Mesothelial cell of epicardium (in vitro differentiated cells): ENCODE measurements at regions not wholly inside any gene's neighbourhood (a gene's known extent, or its start where the extent isn't known, plus 50 kb on each side); places are given as distances from the start of the nearest gene placed in this dataset.
"Not testable (repeated sequence)": the region's sequence is repeated elsewhere in the genome, so short reads cannot be mapped to it uniquely, and the experiment has no call there.

Experiments
- DNase-seq, 2 experiments: peaks; one replicate each; pipeline ENCODE4 v3.0.0; 2021; ENCODE audit warnings: low spot score in 2 of 2; ENCODE audit not compliant: unreplicated experiment in 2 of 2
- H3K27ac Mint-ChIP-seq: 2 replicates; pipeline ENCODE4 v1.8.0; 2021; ENCODE audit warnings: mixed read lengths
- H3K27me3 Mint-ChIP-seq: 2 replicates; pipeline ENCODE4 v1.8.0; 2021; ENCODE audit warnings: low read depth, mixed read lengths
- H3K36me3 Mint-ChIP-seq: 2 replicates; pipeline ENCODE4 v1.8.0; 2021; ENCODE audit warnings: mixed read lengths
- H3K4me1 Mint-ChIP-seq: 2 replicates; pipeline ENCODE4 v1.8.0; 2021; ENCODE audit warnings: mixed read lengths
- H3K4me3 Mint-ChIP-seq: 2 replicates; pipeline ENCODE4 v1.8.0; 2021; ENCODE audit warnings: mild to moderate bottlenecking, moderate library complexity, mixed read lengths
- H3K9me3 Mint-ChIP-seq: 2 replicates; pipeline ENCODE4 v1.8.0; 2021; ENCODE audit warnings: mixed read lengths
- CTCF ChIP-seq: fragments of 200-600 bp; sonication (generic); IDR thresholded peaks from one replicate; pipeline ENCODE4 v1.5.0; 2021; ENCODE audit warnings: antibody characterized with exemption; ENCODE audit not compliant: unreplicated experiment

- Mint-ChIP-seq H3K9me3 (peaks cover 6% of the 10 kb centered on the region), H3K27ac (no peak overlapping the region), H3K4me1 (peaks cover 9% of the 10 kb centered on the region), H3K4me3 (no peak overlapping the region), H3K27me3 (no peaks in the 10 kb centered on the region), H3K36me3 (no peaks in the 10 kb centered on the region)
- no peak for TF ChIP-seq CTCF
- DNase-seq, result no peak
Measured at GRCh38 chr7:120190109-120190508, 82.9 kb upstream of the KCND2 start.

- TF ChIP-seq CTCF, result no peak
- Mint-ChIP-seq H3K9me3 (peaks cover 7% of the 10 kb centered on the region), H3K4me3 (no peak overlapping the region), H3K4me1 (peaks cover 9% of the 10 kb centered on the region), H3K27ac (no peak overlapping the region), H3K36me3 (no peaks in the 10 kb centered on the region), H3K27me3 (no peaks in the 10 kb centered on the region)
- no peak for DNase-seq
Measured at GRCh38 chr7:120190566-120190965, 82.4 kb upstream of the KCND2 start.

DNA sequence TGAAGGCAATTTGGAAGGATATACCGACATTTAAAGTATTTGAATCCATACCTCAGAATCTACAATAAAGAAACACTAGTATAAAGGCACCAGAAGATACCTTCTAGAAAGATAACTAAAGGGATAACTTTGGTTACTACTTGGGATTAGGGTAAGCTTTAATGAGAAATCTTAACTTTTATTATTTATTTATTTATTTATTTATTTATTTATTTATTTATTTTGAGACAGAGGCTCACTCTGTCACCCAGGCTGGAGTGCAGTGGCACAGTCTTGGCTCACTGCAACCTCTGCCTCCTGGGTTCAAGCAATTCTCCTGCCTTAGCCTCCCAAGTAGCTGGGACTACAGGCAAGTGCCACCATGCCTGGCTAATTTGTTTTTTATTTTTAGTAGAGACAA, 81.6 kb upstream of the KCND2 start:
- H3K27me3 Mint-ChIP-seq, H3K4me3 Mint-ChIP-seq, DNase-seq, H3K27ac Mint-ChIP-seq, H3K36me3 Mint-ChIP-seq, H3K4me1 Mint-ChIP-seq, H3K9me3 Mint-ChIP-seq: not testable (repeated sequence)

- H3K27ac Mint-ChIP-seq, result no peak overlapping the region
- no peak overlapping the region for H3K4me3 Mint-ChIP-seq
- H3K4me1 Mint-ChIP-seq, result peaks cover 6% of the 10 kb centered on the region
- H3K36me3 Mint-ChIP-seq, result no peaks in the 10 kb centered on the region
- no peak for DNase-seq
- no peak for TF ChIP-seq CTCF
- no peaks in the 10 kb centered on the region for H3K9me3 Mint-ChIP-seq
- H3K27me3 Mint-ChIP-seq, result no peaks in the 10 kb centered on the region
Measured at GRCh38 chr7:120201290-120201689, 71.7 kb upstream of the KCND2 start.

DNA sequence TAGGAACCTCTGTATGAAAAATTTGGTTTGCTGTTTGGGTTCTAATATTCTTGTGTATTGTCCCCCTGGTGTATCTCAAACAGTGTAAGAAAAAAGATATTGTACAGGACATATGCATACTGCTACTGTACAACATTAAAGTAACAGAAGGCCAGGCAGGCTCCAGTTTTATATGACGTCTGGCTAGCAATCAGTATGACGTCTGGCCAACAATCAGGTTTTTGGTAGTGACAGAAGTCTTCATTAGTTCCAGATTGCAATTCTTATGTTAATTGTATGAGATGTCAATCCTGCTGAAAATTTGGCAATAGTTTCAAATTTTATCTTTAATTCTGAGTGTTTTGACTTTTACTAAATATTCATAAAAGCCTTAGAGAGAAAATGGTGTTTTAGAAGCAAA, 67.9 kb upstream of the KCND2 start:
- Mint-ChIP-seq H3K4me1 (no peaks in the 10 kb centered on the region), H3K36me3 (no peaks in the 10 kb centered on the region), H3K9me3 (peaks cover 8% of the 10 kb centered on the region)

DNA sequence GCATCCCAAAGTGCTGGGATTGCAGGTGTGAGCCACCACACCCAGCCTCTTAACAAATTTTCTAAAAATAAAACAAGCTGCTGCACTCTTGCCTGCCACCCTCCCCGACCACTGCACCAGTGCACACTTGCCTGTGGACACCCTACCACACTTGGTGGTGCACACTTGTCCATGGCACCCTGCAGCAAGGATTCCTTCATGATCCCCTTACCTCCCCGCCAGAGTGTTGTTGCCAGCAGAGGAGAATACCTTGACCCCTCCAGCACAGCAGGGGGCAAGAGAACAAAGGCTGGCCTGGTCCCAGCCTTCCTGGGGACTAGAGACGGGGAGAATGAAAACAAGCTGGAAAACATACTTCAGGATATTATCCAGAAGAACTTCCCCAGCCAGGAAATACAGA, 65.9 kb upstream of the KCND2 start:
- H3K27ac Mint-ChIP-seq, result no peak overlapping the region
- no peak for DNase-seq
- no peaks in the 10 kb centered on the region for H3K36me3 Mint-ChIP-seq
- H3K27me3 Mint-ChIP-seq, result peaks cover 1% of the 10 kb centered on the region
- no peaks in the 10 kb centered on the region for H3K4me1 Mint-ChIP-seq
- peaks cover 17% of the 10 kb centered on the region for H3K9me3 Mint-ChIP-seq
- no peak overlapping the region for H3K4me3 Mint-ChIP-seq
- TF ChIP-seq CTCF, result no peak

More for the DNA sequence above, 67.9 kb upstream of the KCND2 start:
- peaks cover 1% of the 10 kb centered on the region for H3K27me3 Mint-ChIP-seq
- no peak overlapping the region for H3K4me3 Mint-ChIP-seq
- no peak for DNase-seq
- no peak for TF ChIP-seq CTCF
- no peak overlapping the region for H3K27ac Mint-ChIP-seq
